ENCODE measurements at regions not wholly inside any gene's neighbourhood (a gene's known extent, or its start where the extent isn't known, plus 50 kb on each side); places are given as distances from the start of the nearest gene placed in this dataset.

DNA sequence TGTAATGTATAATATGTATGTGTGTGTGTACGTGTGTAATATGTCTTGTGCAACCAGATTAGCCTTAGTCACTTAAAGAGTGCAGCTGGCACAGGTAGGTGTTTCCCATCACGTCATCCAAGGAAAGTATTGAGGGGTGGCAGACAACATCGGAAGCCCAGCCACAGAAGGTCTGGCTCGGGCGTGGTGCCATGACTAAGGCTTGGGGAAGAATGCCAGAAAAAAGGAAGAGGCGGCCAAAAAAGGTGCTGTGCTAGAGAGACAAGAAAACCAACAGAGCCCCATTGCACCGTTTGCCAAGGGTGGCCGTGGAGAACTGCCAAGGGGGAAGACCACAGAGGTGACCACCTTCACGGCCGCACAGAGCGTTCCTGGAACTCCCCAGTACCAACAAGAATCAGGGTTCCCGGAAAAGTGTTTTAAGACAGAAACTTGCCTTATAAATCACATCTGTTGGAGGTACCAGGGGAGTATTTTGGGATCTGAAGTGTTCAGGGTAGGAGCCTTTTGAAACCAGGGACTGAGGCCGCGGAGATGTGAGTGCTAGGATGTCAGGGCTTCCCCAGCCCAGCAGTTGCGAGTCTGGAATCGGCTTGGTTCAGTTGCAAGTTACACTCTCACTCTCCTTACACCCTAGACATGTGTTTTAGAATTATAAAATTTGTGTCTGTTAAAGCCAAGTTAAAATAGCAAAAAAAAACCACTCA, 131.2 kb upstream of the DYRK2 start:
- TF ChIP-seq CTCF (IDR thresholded peaks at IDR 0.05) (no peak), POLR2A (IDR thresholded peaks at IDR 0.05) (no peak), POLR2AphosphoS5 (IDR thresholded peaks at IDR 0.05) (peak; percentile 35)
